Stimulated activated CD4-positive, alpha-beta T cell treated with anti-CD3 and anti-CD28 coated beads, TNF-alpha, amount 100 ng/mL, for 4 hours (primary cell): ENCODE measurements at regions not wholly inside any gene's neighbourhood (a gene's known extent, or its start where the extent isn't known, plus 50 kb on each side); places are given as distances from the start of the nearest gene placed in this dataset.

Experiments
- DNase-seq, 3 experiments: peaks; one replicate each; pipeline ENCODE4 v3.0.0-alpha.2; 2020; ENCODE audit warnings: low read depth in 3 of 3

DNA sequence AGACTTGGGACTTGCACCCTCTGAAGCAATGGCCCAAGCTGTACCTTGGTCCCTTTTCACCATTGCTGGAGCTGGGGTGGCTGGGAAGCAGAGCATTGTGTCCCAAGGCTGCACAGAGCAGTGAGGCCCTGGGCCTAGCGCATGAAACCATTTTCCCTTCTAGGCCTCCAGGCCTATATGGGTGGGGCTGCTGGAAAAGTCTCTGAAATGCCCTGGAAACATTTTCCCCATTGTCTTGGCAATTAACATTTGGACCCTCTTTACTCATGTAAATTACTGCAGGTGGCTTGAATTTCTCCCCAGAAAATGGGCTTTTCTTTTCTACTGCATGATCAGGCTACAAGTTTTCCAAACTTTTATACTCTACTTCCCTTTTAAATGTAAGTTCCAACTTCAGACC lies 510.5 kb downstream of the SLITRK6 start:
- no peak for DNase-seq

DNA sequence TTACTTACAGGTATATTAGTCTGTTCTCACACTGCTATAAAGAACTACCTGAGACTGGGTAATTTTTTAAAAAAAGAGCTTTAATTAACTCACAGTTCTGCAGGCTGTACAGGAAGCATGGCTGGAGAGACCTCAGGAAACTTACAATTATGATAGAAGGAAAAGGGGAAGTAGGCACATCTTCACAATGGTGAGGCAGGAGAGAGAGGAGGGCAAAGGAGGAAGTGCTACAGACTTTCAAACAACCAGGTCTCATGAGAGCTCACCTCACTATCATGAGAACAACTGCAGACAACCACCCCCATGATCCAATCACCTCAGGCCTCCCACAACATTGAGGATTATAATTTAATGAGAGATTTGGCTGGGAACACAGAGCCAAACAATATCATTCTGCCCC lies 511.7 kb downstream of the SLITRK6 start:
- no peak for DNase-seq

- no peak for DNase-seq
Observed at GRCh38 chr13:85286081-85286480, 513.1 kb downstream of the SLITRK6 start.

- no peak for DNase-seq
Observed at GRCh38 chr13:85284349-85284748, 514.9 kb downstream of the SLITRK6 start.

DNA sequence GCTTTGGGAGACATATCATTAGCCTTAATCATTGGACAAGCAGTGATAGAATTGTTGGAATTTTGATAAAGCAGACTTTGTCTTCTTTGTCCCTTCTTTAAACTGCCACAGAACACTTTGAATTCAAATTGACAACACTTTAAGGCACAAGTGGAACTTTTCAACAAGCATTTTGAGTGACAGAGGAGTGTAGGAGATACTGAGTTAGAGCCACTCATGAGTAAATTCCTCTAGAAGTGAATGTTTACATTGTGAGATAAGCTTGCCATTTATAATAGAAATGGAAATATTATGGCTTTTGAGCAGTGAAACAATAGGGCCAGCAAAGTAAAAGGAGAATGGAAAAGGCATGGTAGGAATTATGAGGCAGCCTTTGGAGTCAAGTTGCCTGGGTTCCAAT lies 515.8 kb downstream of the SLITRK6 start:
- no peak for DNase-seq

- no peak for DNase-seq
Observed at GRCh38 chr13:85282876-85283275, 516.3 kb downstream of the SLITRK6 start.

DNA sequence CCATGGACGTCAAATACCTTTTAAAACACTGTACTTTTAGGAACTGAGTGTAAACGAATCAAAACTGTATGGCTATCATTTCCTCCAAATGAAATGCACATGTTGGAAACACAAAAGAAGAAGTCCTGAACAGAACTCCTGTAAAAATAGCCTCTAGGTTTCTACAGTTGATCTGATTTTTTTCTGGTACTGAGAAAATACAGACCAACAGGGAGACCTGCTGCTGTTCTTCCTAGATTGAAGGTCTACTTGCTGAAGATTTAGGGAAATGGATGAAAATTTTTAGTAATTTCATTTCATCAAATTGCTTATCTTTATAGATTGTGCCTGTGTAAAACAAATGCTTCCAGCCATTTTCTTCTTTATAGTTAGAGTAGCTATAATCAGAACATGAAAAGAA lies 520.4 kb downstream of the SLITRK6 start:
- DNase-seq, result no peak

GRCh38 chr13:85277748-85278147 lies 521.5 kb downstream of the SLITRK6 start:
- no peak for DNase-seq

GRCh38 chr13:85266771-85267170 lies 532.4 kb downstream of the SLITRK6 start:
- DNase-seq, result no peak

DNA sequence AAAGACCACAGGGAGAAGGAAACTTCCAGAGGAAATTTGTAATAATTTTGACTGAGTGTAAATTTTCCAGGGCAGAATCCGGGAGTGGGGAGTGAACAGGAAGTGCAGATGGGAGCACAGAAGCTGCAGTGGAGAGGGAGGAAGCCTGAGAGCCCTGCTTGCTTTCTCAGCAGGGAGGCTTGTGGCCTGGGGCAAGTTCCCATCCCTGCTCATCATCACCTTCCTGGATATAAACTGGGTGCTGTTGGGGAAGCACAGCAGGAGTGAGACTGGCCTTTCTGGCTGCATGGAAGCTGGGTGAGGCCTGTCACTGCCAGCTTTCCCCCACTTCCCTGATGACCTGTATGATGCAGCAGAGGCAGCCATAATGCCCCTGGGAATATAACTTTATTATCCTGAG lies 532.9 kb downstream of the SLITRK6 start:
- DNase-seq, result no peak

DNA sequence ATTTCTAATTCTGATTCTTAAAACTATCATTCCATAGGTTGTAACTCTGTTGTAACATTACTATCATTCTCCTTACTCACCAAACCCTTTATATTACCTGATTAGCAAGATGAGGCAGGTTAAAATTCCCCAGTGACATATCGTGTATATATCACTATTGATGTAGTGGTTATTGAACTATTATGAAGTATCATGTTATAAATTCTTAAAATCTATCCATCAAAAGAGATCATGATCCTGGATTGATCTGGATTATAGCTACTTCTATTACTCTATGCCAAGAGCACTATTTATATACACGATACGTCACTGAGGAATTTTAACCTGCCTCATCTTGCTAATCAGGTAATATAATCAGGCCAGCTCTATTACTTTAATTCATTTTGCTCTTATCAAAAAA lies 533.9 kb downstream of the SLITRK6 start:
- DNase-seq, result no peak

- no peak for DNase-seq
Observed at GRCh38 chr13:85262499-85262898, 536.7 kb downstream of the SLITRK6 start.

DNA sequence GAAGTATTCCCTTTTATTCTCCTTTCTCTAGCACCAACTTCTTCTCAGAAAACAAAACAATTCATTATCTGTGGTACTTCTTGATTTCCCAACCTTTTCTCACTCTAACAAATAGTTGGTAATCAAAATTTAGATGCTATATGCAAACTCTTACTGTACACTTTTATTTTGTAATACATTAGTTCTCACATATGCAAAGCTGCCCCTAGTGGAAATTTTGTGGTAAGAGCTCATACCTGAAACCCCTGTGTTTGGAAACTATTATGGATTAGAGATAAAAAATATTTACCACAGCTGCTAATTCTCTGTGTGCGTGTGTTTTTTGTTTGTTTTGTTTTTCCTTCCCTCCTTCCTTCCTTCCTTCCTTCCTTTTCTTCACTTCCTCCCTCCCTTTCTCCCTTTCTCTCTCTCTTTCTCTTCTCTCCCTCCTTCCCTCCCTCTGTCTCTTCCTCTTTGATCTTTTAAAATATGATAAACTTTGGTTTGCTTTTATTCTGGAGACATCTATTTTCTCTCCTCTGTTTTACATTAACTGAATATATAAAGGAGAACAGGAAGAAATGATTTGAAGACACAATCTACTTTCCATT lies 537.4 kb downstream of the SLITRK6 start:
- no peak for DNase-seq

DNA sequence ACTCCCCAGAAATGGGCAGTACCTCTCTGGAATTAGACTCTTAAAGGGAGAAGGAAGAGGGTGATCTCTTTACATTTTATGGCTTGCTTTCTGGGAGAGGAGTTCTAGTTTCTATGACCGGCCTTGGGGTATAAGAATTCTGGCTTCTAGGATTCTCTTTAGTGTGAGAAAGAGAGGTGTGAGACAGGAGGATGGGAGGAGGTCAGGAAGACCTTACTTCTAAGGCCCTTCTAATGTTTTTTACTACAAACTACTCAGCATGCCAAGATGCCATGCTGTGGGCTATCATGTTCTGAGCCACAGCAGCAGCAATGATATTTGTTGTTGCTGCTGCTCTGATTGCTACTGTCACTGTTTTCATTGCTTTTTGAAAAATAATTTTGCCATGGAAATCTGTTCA lies 538.3 kb downstream of the SLITRK6 start:
- DNase-seq, result no peak

GRCh38 chr13:85255978-85256377 lies 543.2 kb downstream of the SLITRK6 start:
- DNase-seq, result no peak

- no peak for DNase-seq
Observed at GRCh38 chr13:85254641-85255040, 544.6 kb downstream of the SLITRK6 start.

GRCh38 chr13:85249151-85249550 lies 550.1 kb downstream of the SLITRK6 start:
- no peak for DNase-seq

DNA sequence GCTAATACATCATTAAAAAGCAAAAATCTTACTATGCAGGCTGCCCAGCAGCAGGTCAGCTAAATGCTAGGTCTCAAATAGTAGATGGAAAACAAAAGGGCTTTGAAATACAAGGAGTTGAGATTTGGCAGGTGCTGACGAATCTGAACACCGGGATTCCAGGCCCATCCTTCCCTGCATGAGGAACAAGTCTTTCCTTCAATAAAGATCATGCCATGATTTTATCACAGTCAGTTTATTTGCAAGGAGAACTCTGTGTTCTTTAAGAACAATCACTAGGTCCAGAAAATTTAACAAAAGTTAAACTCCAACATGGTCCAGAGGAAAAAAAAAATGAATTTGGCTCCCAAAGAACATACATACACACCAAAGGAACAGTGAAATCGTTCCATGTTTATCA lies 551.4 kb downstream of the SLITRK6 start:
- DNase-seq, result no peak

DNA sequence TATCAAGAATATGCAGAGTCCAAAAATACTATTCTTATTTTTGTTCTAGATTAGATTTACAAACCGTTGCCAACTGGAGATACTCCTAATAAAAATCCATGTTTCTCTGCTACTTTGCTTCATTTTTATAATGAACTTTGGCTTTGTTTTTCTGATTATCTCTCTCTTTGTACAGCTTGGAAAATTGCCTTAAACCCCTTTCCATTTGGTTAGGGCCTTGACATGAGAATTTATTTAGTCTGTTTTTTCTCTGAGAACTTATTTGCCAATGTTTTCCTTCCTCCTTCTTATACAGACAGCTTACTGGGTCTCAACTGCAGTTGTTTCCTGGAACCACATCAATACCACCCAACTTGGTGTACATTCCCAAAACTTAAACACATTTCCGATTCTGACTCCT lies 555.4 kb downstream of the SLITRK6 start:
- no peak for DNase-seq

DNA sequence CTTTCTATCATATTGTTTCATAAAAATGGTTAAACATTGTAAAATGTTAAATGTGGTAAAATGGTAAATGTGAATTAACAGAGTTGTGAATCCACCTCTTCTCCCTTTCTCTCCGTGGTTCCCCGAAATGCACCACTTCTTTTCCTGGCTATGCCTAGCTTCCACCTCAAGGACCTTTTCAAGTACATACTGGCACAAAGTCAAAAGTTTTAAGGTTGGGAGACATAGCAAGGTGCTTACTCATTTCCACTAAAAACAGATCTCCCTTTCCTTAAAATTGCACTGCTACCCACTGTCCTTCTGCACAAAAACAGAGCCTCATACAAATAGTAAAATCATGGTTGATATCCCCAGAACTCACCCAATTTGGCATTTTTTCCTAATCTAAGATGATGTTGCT lies 558.2 kb downstream of the SLITRK6 start:
- no peak for DNase-seq

DNA sequence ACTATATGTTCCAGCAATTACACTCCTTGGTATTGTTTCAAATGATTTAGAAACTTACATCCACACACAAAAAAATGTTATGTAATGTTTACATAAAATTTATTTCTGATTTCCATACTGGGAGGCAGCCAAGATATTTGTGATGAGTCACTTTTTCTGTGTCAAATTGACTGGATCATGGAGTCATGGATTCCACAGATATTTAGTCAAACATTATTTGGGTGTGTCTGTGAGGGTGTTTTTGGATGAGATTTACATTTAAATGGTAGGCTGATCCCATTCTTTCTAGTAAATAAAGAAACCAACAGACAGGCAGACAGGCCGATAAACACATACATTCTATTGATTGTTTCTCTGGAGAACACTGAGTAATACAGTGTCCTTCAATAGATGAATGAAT lies 562.8 kb downstream of the SLITRK6 start:
- DNase-seq, result no peak

DNA sequence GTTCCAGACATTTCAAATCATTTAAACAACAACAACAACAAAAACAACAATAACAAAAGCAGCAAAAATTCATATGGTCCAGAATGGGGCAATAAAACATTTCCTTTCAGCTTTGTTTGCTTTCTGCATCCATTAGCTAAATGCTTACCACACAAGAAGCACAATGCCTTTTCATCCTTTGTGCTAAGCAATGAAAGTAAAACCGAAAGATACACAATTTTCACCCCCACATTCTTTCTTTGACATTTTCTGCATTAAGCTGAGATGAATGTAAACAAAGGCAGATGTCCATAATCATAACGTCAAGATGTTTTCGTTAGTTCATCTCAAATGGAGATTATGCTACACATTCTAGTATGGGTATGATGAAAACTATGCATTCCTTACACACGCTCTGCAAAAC lies 568.5 kb downstream of the SLITRK6 start:
- no peak for DNase-seq

GRCh38 chr13:85228692-85229091 lies 570.5 kb downstream of the SLITRK6 start:
- DNase-seq, result no peak

- DNase-seq, result no peak
Observed at GRCh38 chr13:85223883-85224656, 575.1 kb downstream of the SLITRK6 start.
